ENCODE measurements at regions not wholly inside any gene's neighbourhood (a gene's known extent, or its start where the extent isn't known, plus 50 kb on each side); places are given as distances from the start of the nearest gene placed in this dataset.

DNA sequence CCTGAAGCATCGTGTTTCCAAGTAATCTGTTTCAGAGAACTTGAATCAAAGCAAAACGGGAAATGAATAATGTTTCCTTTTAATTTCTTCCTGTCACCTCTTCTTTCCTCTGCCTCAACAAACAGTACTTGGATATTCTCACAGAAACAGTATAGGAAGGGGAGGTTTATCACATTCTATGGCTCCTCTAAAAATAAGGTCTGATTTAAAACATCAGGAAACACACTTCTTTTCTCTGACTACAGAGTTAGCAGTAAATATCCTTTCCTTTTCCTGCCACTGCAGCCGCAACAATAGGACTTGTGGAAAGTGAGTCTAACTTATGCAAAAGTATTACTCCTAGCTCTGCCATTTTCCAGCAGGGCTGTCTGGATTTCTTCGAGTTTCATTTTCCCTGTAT, 62.3 kb downstream of the CH25H start:
- H3K4me1 Mint-ChIP-seq (ENCODE audit: unreplicated experiment), result no peaks in the 10 kb centered on the region
- peaks cover 46% of the 10 kb centered on the region for H3K27me3 Mint-ChIP-seq (ENCODE audit: unreplicated experiment)
- DNase-seq (ENCODE audit: extremely low spot score, unreplicated experiment), result no peak
- H3K27ac Mint-ChIP-seq (ENCODE audit: unreplicated experiment), result no peak overlapping the region
- TF ChIP-seq, protein P1, sequence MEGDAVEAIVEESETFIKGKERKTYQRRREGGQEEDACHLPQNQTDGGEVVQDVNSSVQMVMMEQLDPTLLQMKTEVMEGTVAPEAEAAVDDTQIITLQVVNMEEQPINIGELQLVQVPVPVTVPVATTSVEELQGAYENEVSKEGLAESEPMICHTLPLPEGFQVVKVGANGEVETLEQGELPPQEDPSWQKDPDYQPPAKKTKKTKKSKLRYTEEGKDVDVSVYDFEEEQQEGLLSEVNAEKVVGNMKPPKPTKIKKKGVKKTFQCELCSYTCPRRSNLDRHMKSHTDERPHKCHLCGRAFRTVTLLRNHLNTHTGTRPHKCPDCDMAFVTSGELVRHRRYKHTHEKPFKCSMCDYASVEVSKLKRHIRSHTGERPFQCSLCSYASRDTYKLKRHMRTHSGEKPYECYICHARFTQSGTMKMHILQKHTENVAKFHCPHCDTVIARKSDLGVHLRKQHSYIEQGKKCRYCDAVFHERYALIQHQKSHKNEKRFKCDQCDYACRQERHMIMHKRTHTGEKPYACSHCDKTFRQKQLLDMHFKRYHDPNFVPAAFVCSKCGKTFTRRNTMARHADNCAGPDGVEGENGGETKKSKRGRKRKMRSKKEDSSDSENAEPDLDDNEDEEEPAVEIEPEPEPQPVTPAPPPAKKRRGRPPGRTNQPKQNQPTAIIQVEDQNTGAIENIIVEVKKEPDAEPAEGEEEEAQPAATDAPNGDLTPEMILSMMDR (IDR thresholded peaks at IDR 0.05), result no peak
- H3K9me3 Mint-ChIP-seq (ENCODE audit: unreplicated experiment), result peaks cover 12% of the 10 kb centered on the region
- H3K36me3 Mint-ChIP-seq (ENCODE audit: unreplicated experiment), result no peaks in the 10 kb centered on the region
- no peak overlapping the region for H3K4me3 Mint-ChIP-seq (ENCODE audit: unreplicated experiment)

DNA sequence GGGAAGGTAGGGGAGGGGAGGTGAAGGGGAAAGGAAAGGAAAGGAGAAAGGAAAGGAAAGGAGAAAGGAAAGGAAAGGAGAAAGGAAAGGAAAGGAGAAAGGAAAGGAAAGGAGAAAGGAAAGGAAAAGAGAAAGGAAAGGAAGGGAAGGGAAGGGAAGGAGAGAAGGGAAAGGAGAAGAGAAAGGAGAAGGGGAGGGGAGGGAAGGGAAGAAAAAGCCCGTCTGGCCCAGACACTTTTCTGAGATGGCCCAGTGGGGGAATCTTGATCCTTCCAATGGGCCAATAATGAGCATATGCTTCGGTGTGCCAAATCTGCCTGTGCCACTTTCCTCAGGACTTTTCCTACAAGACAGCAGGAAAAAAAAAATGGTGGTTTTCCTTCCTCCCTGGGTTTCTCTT, 64.5 kb downstream of the CH25H start:
- TF ChIP-seq, protein P1 (IDR thresholded peaks at IDR 0.05), result no peak
- H3K27me3 Mint-ChIP-seq (ENCODE audit: unreplicated experiment), result peaks cover 40% of the 10 kb centered on the region

GRCh38 chr10:89138755-89139490, 68.2 kb downstream of the CH25H start:
- Mint-ChIP-seq H3K4me1 (ENCODE audit: unreplicated experiment) (no peaks in the 10 kb centered on the region), H3K27me3 (ENCODE audit: unreplicated experiment) (peaks cover 42% of the 10 kb centered on the region), H3K9me3 (ENCODE audit: unreplicated experiment) (no peaks in the 10 kb centered on the region), H3K4me3 (ENCODE audit: unreplicated experiment) (no peak overlapping the region), H3K27ac (ENCODE audit: unreplicated experiment) (no peak overlapping the region), H3K36me3 (ENCODE audit: unreplicated experiment) (no peaks in the 10 kb centered on the region)
- DNase-seq (ENCODE audit: extremely low spot score, unreplicated experiment), result no peak
- TF ChIP-seq, protein P1 (IDR thresholded peaks at IDR 0.05), result no peak

More for the DNA sequence above, 64.5 kb downstream of the CH25H start:
- H3K4me3 Mint-ChIP-seq (ENCODE audit: unreplicated experiment), result no peak overlapping the region
- no peak overlapping the region for H3K27ac Mint-ChIP-seq (ENCODE audit: unreplicated experiment)
- no peaks in the 10 kb centered on the region for H3K36me3 Mint-ChIP-seq (ENCODE audit: unreplicated experiment)
- no peak for DNase-seq (ENCODE audit: extremely low spot score, unreplicated experiment)
- H3K4me1 Mint-ChIP-seq (ENCODE audit: unreplicated experiment), result no peaks in the 10 kb centered on the region
- no peaks in the 10 kb centered on the region for H3K9me3 Mint-ChIP-seq (ENCODE audit: unreplicated experiment)

DNA sequence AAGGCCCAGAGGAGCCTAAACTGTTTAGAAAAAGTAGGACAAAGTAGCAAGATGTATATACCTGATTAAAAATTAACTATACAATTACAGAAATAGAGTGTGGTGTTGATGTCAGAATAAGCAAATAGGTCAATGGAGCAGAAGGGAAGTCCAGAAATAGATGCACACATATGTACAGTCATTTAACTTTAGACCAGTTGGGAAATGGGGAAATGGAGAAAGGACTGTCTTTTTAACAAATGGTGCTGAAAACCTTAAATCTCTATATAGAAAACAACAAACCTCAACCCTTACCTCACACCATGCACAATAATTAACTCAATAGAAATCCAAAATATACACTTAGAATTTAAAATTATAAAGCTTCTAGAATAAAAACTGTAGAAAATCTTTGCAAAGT, 72.2 kb downstream of the CH25H start:
- H3K36me3 Mint-ChIP-seq (ENCODE audit: unreplicated experiment), result no peaks in the 10 kb centered on the region
- no peak for DNase-seq (ENCODE audit: extremely low spot score, unreplicated experiment)
- no peak overlapping the region for H3K27ac Mint-ChIP-seq (ENCODE audit: unreplicated experiment)
- H3K27me3 Mint-ChIP-seq (ENCODE audit: unreplicated experiment), result peaks cover 37% of the 10 kb centered on the region
- TF ChIP-seq, protein P1 (IDR thresholded peaks at IDR 0.05), result no peak
- H3K4me1 Mint-ChIP-seq (ENCODE audit: unreplicated experiment), result peaks cover 6% of the 10 kb centered on the region
- H3K9me3 Mint-ChIP-seq (ENCODE audit: unreplicated experiment), result no peaks in the 10 kb centered on the region
- H3K4me3 Mint-ChIP-seq (ENCODE audit: unreplicated experiment), result no peak overlapping the region

- Mint-ChIP-seq H3K4me1 (ENCODE audit: unreplicated experiment) (peaks cover 18% of the 10 kb centered on the region), H3K27ac (ENCODE audit: unreplicated experiment) (peak overlapping the region; percentile 83), H3K9me3 (ENCODE audit: unreplicated experiment) (no peaks in the 10 kb centered on the region), H3K4me3 (ENCODE audit: unreplicated experiment) (peak overlapping the region; percentile 35), H3K27me3 (ENCODE audit: unreplicated experiment) (peaks cover 31% of the 10 kb centered on the region), H3K36me3 (ENCODE audit: unreplicated experiment) (peaks cover 3% of the 10 kb centered on the region)
- no peak for DNase-seq (ENCODE audit: extremely low spot score, unreplicated experiment)
- TF ChIP-seq, protein P1 (IDR thresholded peaks at IDR 0.05), result no peak
Measured at GRCh38 chr10:89129911-89130310, 77.2 kb downstream of the CH25H start.

Measured in osteocyte (in vitro differentiated cells).